Nephron (organoid): ENCODE measurements at regions not wholly inside any gene's neighbourhood (a gene's known extent, or its start where the extent isn't known, plus 50 kb on each side); places are given as distances from the start of the nearest gene placed in this dataset.

Experiments
- H3K27ac Mint-ChIP-seq, 3 experiments: 2 replicates each; pipeline ENCODE4 v1.8.0; 2020; ENCODE audit warnings: mixed read lengths in 3 of 3, mild to moderate bottlenecking in 2 of 3, moderate library complexity in 1 of 3
- H3K27me3 Mint-ChIP-seq: 2 replicates; pipeline ENCODE4 v1.8.0; 2021; ENCODE audit warnings: low read depth, mild to moderate bottlenecking, moderate library complexity, mixed read lengths
- H3K36me3 Mint-ChIP-seq: 2 replicates; pipeline ENCODE4 v1.8.0; 2020; ENCODE audit warnings: low read depth, mixed read lengths
- H3K4me1 Mint-ChIP-seq: 2 replicates; pipeline ENCODE4 v1.8.0; 2020; ENCODE audit warnings: mixed read lengths
- H3K4me3 Mint-ChIP-seq, 3 experiments: 2 replicates each; pipeline ENCODE4 v1.8.0; 2020; ENCODE audit warnings: mild to moderate bottlenecking in 3 of 3, mixed read lengths in 3 of 3, moderate library complexity in 2 of 3
- H3K9me3 Mint-ChIP-seq: 2 replicates; pipeline ENCODE4 v1.8.0; 2020; ENCODE audit warnings: mixed read lengths
- TF ChIP-seq, protein P1 (sequence below), 3 experiments: fragments of 200-600 bp; sonication (generic); IDR thresholded peaks; one replicate each; pipeline ENCODE4 v1.5.0; 2021; ENCODE audit warnings: antibody characterized with exemption in 3 of 3; ENCODE audit not compliant: unreplicated experiment in 3 of 3

DNA sequence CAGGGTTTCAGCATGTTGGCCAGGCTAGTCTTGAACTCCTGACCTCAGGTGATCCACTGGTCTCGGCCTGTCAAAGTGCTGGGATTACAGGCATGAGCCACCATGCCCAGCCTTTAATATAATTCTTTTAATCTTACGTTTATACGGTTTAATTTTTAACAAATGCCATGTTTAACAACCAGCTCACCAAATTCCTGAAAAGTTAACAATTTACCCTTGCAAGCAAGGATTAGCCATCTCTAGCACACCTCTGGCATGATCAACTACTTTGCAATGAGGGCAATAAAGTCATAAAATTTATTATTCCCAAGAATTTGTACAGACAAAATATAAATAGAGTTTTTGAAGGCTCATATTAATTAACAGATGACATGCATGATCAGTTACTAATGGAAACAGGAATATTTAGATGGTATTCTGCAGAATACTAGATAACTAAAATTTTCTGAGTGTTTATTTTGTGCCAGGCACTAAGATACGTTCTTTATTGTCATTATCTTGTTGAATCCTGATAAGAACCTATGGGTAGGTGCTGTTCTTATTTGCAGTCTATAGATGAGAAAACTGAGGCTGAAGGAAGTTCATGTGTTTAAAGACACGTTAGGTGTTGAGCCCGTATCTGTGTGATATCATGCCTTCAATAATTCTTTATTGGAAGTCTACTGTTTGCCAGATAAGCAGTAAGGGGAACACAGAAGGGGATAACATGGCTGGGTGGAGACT is 190.1 kb downstream of the CDCA7 start:
- no peaks in the 10 kb centered on the region for H3K27me3 Mint-ChIP-seq
- TF ChIP-seq, protein P1, sequence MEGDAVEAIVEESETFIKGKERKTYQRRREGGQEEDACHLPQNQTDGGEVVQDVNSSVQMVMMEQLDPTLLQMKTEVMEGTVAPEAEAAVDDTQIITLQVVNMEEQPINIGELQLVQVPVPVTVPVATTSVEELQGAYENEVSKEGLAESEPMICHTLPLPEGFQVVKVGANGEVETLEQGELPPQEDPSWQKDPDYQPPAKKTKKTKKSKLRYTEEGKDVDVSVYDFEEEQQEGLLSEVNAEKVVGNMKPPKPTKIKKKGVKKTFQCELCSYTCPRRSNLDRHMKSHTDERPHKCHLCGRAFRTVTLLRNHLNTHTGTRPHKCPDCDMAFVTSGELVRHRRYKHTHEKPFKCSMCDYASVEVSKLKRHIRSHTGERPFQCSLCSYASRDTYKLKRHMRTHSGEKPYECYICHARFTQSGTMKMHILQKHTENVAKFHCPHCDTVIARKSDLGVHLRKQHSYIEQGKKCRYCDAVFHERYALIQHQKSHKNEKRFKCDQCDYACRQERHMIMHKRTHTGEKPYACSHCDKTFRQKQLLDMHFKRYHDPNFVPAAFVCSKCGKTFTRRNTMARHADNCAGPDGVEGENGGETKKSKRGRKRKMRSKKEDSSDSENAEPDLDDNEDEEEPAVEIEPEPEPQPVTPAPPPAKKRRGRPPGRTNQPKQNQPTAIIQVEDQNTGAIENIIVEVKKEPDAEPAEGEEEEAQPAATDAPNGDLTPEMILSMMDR (IDR thresholded peaks at IDR 0.05; ENCODE audit: unreplicated experiment in 3 of 3) = no peak
- H3K9me3 Mint-ChIP-seq = no peaks in the 10 kb centered on the region

DNA sequence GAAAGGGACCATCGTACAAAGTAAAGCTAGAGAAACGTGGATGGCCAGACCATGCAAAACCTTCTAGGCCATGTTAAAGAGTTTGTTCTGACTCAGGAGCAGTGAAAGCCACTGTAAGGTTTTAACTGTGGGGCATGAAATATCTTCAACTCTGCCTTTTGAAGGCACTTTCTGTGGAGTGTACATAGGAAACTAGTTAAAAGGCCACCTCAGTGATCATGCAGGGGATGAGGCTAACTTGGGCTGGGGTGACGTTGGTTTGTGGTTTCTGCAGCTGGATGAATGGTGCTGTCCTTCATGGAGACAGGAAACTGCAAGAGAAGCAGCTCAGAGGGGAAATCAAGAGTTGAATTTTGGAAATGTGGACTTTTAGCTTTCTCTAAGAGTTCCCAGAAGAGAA is 190.7 kb downstream of the CDCA7 start:
- Mint-ChIP-seq H3K9me3 (peaks cover 4% of the 10 kb centered on the region), H3K27ac (peak overlapping the region; percentile 58 to 73 (median 63)), H3K4me1 (no peaks in the 10 kb centered on the region)

More for the DNA sequence above, 190.1 kb downstream of the CDCA7 start:
- no peaks in the 10 kb centered on the region for H3K4me1 Mint-ChIP-seq
- H3K36me3 Mint-ChIP-seq = no peaks in the 10 kb centered on the region
- H3K27ac Mint-ChIP-seq = peak overlapping the region; percentile 58 to 73 (median 63)
- no peak overlapping the region for H3K4me3 Mint-ChIP-seq

DNA sequence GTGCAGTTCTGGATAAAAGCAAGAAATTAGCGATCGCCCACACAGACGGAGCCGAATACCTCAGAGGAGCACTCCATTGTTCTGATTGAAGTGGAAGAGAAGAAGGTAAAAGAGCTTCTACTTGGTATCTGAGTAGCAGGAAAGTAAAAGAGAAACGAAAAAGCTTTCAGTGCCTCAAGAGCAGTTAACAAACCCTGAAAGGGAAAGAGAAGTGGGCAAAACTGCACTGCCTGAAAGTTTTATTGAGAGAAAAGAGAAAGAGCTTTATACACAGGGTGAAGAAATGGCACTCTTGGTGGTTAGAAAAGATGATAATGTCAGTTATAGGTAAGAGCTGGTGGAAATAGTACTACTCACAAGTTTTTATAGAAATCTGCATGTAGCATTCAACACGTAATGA is 192.8 kb downstream of the CDCA7 start:
- Mint-ChIP-seq H3K36me3 (no peaks in the 10 kb centered on the region), H3K27ac (no peak overlapping the region), H3K4me1 (no peaks in the 10 kb centered on the region)

More for the DNA sequence above, 190.7 kb downstream of the CDCA7 start:
- H3K27me3 Mint-ChIP-seq = no peaks in the 10 kb centered on the region
- H3K4me3 Mint-ChIP-seq = no peak overlapping the region
- TF ChIP-seq, protein P1 (IDR thresholded peaks at IDR 0.05; ENCODE audit: unreplicated experiment in 3 of 3) = no peak
- no peaks in the 10 kb centered on the region for H3K36me3 Mint-ChIP-seq

DNA sequence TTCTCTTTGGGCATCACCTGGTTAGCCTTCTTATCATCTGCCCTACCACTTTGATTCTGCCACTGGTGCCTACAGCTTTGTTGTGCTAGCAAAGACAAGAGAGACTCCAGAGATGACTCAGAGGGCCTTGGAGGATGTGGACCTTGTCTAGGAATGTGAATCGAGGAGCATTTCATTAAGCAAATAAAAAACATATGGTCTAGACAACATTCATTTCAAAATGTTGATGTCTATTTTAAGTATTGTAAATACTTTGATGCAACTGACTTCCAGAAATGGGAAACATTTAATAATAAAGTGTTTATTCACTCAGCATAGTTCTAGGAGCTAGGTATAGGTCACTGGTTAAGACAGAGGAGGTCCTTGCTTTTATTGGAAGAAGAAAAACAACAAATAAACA is 195.5 kb downstream of the CDCA7 start:
- TF ChIP-seq, protein P1 (IDR thresholded peaks at IDR 0.05; ENCODE audit: unreplicated experiment in 3 of 3) = no peak
- Mint-ChIP-seq H3K36me3 (no peaks in the 10 kb centered on the region), H3K27ac (no peak overlapping the region), H3K4me3 (no peak overlapping the region), H3K27me3 (no peaks in the 10 kb centered on the region), H3K4me1 (peaks cover 4% of the 10 kb centered on the region), H3K9me3 (peaks cover 12% of the 10 kb centered on the region)

More for the DNA sequence above, 192.8 kb downstream of the CDCA7 start:
- no peak overlapping the region for H3K4me3 Mint-ChIP-seq
- H3K27me3 Mint-ChIP-seq = no peaks in the 10 kb centered on the region
- TF ChIP-seq, protein P1 (IDR thresholded peaks at IDR 0.05; ENCODE audit: unreplicated experiment in 3 of 3) = no peak
- H3K9me3 Mint-ChIP-seq = peaks cover 12% of the 10 kb centered on the region

DNA sequence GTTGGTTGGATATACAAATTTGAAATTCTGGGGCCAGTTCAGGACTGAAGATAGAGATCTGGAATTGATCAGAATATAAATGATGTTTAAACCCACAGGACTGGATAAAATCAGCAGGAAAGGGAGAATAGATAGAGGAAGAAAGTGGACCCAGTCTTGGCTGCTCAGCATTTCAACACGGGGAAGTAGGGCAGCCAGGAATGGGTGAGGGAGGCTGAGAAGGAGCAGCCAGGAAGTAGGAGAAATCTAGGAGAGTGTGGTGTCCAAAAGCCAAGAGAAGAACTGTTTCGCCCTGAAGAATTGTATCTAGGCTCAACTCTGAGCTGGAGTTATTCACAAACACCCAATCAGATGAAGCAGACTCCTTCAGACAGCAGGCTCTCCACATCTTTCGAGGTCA is 197.9 kb downstream of the CDCA7 start:
- peaks cover 21% of the 10 kb centered on the region for H3K4me1 Mint-ChIP-seq
- H3K9me3 Mint-ChIP-seq = peaks cover 12% of the 10 kb centered on the region
- H3K27ac Mint-ChIP-seq = no peak overlapping the region
- H3K27me3 Mint-ChIP-seq = no peaks in the 10 kb centered on the region
- H3K4me3 Mint-ChIP-seq = no peak overlapping the region
- TF ChIP-seq, protein P1 (IDR thresholded peaks at IDR 0.05; ENCODE audit: unreplicated experiment in 3 of 3) = no peak
- H3K36me3 Mint-ChIP-seq = no peaks in the 10 kb centered on the region

DNA sequence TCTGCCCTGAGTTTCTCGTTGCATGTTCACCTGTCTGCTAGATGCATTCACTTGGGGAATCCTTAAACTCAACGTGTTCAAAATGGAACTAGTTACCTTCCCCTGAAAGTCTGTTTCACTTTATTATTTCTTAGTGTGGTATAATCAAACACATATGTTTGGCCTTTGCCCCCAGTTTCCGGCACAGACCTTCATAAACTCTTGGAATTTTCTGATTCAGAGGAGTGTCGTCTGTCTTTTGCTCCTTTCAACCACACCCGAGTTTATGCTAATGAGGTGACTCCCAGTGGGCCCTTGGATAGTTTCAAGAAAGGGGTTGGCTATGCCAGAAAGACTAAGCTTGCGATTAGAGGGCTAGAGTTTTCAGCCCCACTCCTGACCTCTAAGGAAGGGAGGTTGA is 198.9 kb downstream of the CDCA7 start:
- no peak overlapping the region for H3K4me3 Mint-ChIP-seq
- H3K4me1 Mint-ChIP-seq = peaks cover 21% of the 10 kb centered on the region
- H3K27ac Mint-ChIP-seq = no peak overlapping the region
- H3K9me3 Mint-ChIP-seq = peaks cover 14% of the 10 kb centered on the region
- H3K36me3 Mint-ChIP-seq = no peaks in the 10 kb centered on the region
- TF ChIP-seq, protein P1 (IDR thresholded peaks at IDR 0.05; ENCODE audit: unreplicated experiment in 3 of 3) = no peak
- no peaks in the 10 kb centered on the region for H3K27me3 Mint-ChIP-seq
